ENCODE measurements at regions not wholly inside any gene's neighbourhood (a gene's known extent, or its start where the extent isn't known, plus 50 kb on each side); places are given as distances from the start of the nearest gene placed in this dataset.

DNA sequence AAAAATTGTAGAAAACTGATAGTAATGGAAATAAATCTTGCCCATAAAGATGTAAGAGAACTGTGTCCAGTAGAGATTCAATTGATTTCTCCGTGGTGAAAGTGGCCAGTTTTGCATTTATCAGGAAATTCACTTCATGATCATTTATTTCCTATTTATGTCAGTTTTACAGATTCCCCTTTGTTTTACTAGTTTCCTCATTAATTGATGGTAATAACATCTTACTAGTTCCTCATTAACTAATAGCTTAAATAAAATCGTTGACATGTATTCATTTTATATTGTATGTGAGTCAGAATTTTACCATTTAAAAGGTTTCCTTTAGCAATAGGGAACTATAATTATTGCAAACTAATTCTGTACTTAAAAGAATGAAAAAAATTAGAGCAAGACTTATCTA is 99.8 kb upstream of the ADGRF1 start (continued):
- TF ChIP-seq, protein P1, sequence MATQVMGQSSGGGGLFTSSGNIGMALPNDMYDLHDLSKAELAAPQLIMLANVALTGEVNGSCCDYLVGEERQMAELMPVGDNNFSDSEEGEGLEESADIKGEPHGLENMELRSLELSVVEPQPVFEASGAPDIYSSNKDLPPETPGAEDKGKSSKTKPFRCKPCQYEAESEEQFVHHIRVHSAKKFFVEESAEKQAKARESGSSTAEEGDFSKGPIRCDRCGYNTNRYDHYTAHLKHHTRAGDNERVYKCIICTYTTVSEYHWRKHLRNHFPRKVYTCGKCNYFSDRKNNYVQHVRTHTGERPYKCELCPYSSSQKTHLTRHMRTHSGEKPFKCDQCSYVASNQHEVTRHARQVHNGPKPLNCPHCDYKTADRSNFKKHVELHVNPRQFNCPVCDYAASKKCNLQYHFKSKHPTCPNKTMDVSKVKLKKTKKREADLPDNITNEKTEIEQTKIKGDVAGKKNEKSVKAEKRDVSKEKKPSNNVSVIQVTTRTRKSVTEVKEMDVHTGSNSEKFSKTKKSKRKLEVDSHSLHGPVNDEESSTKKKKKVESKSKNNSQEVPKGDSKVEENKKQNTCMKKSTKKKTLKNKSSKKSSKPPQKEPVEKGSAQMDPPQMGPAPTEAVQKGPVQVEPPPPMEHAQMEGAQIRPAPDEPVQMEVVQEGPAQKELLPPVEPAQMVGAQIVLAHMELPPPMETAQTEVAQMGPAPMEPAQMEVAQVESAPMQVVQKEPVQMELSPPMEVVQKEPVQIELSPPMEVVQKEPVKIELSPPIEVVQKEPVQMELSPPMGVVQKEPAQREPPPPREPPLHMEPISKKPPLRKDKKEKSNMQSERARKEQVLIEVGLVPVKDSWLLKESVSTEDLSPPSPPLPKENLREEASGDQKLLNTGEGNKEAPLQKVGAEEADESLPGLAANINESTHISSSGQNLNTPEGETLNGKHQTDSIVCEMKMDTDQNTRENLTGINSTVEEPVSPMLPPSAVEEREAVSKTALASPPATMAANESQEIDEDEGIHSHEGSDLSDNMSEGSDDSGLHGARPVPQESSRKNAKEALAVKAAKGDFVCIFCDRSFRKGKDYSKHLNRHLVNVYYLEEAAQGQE (IDR thresholded peaks at IDR 0.05; ENCODE audit: unreplicated experiment): no peak
- TF ChIP-seq NANOG (IDR thresholded peaks at IDR 0.05; ENCODE audit: borderline replicate concordance) (no peak), ZNF114 (CRISPR knock-in tag; IDR thresholded peaks at IDR 0.05) (no peak), EZH2phosphoT487 (IDR thresholded peaks at IDR 0.05; ENCODE audit: unreplicated experiment) (no peak), ZNF331 (CRISPR knock-in tag; IDR thresholded peaks at IDR 0.05; ENCODE audit: low read depth) (no peak), EZH2 (IDR thresholded peaks at IDR 0.05; ENCODE audit: low read depth, unreplicated experiment) (no peak)
- TF ChIP-seq, protein P2, sequence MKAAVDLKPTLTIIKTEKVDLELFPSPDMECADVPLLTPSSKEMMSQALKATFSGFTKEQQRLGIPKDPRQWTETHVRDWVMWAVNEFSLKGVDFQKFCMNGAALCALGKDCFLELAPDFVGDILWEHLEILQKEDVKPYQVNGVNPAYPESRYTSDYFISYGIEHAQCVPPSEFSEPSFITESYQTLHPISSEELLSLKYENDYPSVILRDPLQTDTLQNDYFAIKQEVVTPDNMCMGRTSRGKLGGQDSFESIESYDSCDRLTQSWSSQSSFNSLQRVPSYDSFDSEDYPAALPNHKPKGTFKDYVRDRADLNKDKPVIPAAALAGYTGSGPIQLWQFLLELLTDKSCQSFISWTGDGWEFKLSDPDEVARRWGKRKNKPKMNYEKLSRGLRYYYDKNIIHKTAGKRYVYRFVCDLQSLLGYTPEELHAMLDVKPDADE (IDR thresholded peaks at IDR 0.05): no peak

DNA sequence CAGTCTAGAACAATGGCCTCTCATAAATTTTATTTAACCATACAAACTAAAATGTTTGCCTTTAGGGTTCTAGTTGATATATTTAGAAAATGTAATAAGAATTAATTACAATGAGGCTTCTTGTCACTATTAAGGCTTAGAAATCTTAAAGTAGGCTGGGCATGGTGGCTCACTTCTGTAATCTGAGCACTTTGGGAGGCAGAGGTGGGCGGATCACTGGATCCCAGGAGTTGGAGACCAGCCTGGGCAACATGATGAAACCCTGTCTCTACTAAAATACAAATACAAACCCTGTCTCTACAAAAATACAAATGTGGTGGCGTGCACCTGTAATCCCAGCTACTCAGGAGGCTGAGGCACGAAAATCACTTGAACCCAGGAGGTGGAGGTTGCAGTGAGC is 99.0 kb upstream of the ADGRF1 start:
- Mint-ChIP-seq H3K4me3 (no peak overlapping the region), H3K9me3 (no peaks in the 10 kb centered on the region), H3K27me3 (ENCODE audit: insufficient read depth, low read depth, poor library complexity) (peaks cover 4% of the 10 kb centered on the region), H3K4me1 (peaks cover 51% of the 10 kb centered on the region), H3K27ac (no peak overlapping the region), H3K36me3 (ENCODE audit: low read depth) (no peaks in the 10 kb centered on the region)
- Histone ChIP-seq H3K79me2 (replicated peaks; ENCODE audit: insufficient read depth) (no peaks in the 10 kb centered on the region), H3K9me2 (ENCODE audit: insufficient read depth) (peaks cover 9% of the 10 kb centered on the region; the same call in 1 of the 2 replicates), H2AFZ (no peak overlapping the region), H3K4me3 (no peak overlapping the region), H3F3A (replicated peaks; ENCODE audit: low read depth) (no peaks in the 10 kb centered on the region), H4K20me1 (replicated peaks; ENCODE audit: insufficient read depth) (no peaks in the 10 kb centered on the region), H3K4me1 (ENCODE audit: insufficient read depth) (peaks cover 44% of the 10 kb centered on the region), H3K27ac (ENCODE audit: low read depth) (no peak overlapping the region), H3K27me3 (ENCODE audit: insufficient read depth) (no peaks in the 10 kb centered on the region), H3K36me3 (ENCODE audit: insufficient read depth) (no peaks in the 10 kb centered on the region), H3K4me2 (no peak overlapping the region)
- ATAC-seq: no peak
- TF ChIP-seq, protein P3, sequence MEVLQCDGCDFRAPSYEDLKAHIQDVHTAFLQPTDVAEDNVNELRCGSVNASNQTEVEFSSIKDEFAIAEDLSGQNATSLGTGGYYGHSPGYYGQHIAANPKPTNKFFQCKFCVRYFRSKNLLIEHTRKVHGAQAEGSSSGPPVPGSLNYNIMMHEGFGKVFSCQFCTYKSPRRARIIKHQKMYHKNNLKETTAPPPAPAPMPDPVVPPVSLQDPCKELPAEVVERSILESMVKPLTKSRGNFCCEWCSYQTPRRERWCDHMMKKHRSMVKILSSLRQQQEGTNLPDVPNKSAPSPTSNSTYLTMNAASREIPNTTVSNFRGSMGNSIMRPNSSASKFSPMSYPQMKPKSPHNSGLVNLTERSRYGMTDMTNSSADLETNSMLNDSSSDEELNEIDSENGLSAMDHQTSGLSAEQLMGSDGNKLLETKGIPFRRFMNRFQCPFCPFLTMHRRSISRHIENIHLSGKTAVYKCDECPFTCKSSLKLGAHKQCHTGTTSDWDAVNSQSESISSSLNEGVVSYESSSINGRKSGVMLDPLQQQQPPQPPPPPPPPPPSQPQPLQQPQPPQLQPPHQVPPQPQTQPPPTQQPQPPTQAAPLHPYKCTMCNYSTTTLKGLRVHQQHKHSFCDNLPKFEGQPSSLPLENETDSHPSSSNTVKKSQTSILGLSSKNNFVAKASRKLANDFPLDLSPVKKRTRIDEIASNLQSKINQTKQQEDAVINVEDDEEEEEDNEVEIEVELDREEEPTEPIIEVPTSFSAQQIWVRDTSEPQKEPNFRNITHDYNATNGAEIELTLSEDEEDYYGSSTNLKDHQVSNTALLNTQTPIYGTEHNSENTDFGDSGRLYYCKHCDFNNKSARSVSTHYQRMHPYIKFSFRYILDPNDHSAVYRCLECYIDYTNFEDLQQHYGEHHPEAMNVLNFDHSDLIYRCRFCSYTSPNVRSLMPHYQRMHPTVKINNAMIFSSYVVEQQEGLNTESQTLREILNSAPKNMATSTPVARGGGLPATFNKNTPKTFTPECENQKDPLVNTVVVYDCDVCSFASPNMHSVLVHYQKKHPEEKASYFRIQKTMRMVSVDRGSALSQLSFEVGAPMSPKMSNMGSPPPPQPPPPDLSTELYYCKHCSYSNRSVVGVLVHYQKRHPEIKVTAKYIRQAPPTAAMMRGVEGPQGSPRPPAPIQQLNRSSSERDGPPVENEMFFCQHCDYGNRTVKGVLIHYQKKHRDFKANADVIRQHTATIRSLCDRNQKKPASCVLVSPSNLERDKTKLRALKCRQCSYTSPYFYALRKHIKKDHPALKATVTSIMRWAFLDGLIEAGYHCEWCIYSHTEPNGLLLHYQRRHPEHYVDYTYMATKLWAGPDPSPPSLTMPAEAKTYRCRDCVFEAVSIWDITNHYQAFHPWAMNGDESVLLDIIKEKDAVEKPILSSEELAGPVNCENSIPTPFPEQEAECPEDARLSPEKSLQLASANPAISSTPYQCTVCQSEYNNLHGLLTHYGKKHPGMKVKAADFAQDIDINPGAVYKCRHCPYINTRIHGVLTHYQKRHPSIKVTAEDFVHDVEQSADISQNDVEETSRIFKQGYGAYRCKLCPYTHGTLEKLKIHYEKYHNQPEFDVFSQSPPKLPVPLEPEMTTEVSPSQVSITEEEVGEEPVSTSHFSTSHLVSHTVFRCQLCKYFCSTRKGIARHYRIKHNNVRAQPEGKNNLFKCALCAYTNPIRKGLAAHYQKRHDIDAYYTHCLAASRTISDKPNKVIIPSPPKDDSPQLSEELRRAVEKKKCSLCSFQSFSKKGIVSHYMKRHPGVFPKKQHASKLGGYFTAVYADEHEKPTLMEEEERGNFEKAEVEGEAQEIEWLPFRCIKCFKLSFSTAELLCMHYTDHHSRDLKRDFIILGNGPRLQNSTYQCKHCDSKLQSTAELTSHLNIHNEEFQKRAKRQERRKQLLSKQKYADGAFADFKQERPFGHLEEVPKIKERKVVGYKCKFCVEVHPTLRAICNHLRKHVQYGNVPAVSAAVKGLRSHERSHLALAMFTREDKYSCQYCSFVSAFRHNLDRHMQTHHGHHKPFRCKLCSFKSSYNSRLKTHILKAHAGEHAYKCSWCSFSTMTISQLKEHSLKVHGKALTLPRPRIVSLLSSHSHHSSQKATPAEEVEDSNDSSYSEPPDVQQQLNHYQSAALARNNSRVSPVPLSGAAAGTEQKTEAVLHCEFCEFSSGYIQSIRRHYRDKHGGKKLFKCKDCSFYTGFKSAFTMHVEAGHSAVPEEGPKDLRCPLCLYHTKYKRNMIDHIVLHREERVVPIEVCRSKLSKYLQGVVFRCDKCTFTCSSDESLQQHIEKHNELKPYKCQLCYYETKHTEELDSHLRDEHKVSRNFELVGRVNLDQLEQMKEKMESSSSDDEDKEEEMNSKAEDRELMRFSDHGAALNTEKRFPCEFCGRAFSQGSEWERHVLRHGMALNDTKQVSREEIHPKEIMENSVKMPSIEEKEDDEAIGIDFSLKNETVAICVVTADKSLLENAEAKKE (CRISPR knock-in tag; IDR thresholded peaks at IDR 0.05): no peak
- TF ChIP-seq, protein P2 (IDR thresholded peaks at IDR 0.05): no peak
- DNase-seq (ENCODE audit: low spot score): no peak

All from GM23338 (cell line).